SU-DHL-6 (cell line): ENCODE measurements at regions not wholly inside any gene's neighbourhood (a gene's known extent, or its start where the extent isn't known, plus 50 kb on each side); places are given as distances from the start of the nearest gene placed in this dataset.

Experiments used
- H2AFZ ChIP-seq: fragments of 200-600 bp; sonication (generic); 2 replicates; pipeline ENCODE4 v1.6.1; 2014; ENCODE audit warnings: low read depth, mild to moderate bottlenecking, moderate library complexity, mixed read lengths, antibody characterized with exemption, low read length; ENCODE audit not compliant: severe bottlenecking
- H3F3A ChIP-seq: fragments of 200-600 bp; shearing (Covaris generic); 2 replicates; pipeline ENCODE4 v1.6.0; 2016; ENCODE audit warnings: antibody characterized with exemption, mild to moderate bottlenecking; ENCODE audit not compliant: insufficient read depth
- H3K27ac ChIP-seq: fragments of 200-600 bp; sonication (generic); 2 replicates; pipeline ENCODE4 v1.5.1; 2016; ENCODE audit warnings: low read depth, mild to moderate bottlenecking, low read length, moderate library complexity, mixed read lengths
- H3K27me3 ChIP-seq: fragments of 200-600 bp; sonication (generic), shearing (Covaris generic); 2 replicates; pipeline ENCODE4 v1.6.0; 2014; ENCODE audit warnings: mild to moderate bottlenecking, low read length
- H3K36me3 ChIP-seq: fragments of 200-600 bp; sonication (generic); 2 replicates; pipeline ENCODE4 v1.6.1; 2014; ENCODE audit warnings: mild to moderate bottlenecking, low read length, mixed read lengths
- H3K4me2 ChIP-seq: fragments of 300-600, 200-600 bp; shearing (Covaris generic), sonication (generic); 2 replicates; pipeline ENCODE4 v1.6.0; 2014; ENCODE audit warnings: low read length, low read depth, mild to moderate bottlenecking; ENCODE audit not compliant: poor library complexity, severe bottlenecking
- H3K4me3 ChIP-seq: fragments of 200-600 bp; sonication (generic); 2 replicates; pipeline ENCODE4 v1.5.1; 2014; ENCODE audit warnings: antibody characterized with exemption, low read length, mild to moderate bottlenecking, mixed read lengths; ENCODE audit not compliant: insufficient read depth, poor library complexity, severe bottlenecking
- H3K79me2 ChIP-seq: fragments of 200-600 bp; sonication (generic); 2 replicates; pipeline ENCODE4 v1.6.1; 2014; ENCODE audit warnings: mild to moderate bottlenecking, low read length, moderate library complexity; ENCODE audit not compliant: insufficient read depth
- H3K9ac ChIP-seq: fragments of 200-600 bp; sonication (generic); 2 replicates; pipeline ENCODE4 v1.7.0; 2014; ENCODE audit warnings: mild to moderate bottlenecking, low read length
- H3K9me2 ChIP-seq: fragments of 200-600 bp; sonication (generic); replicated peaks from 2 replicates; pipeline ENCODE4 v1.6.1; 2014; ENCODE audit warnings: low read length; ENCODE audit not compliant: insufficient read depth
- H3K9me3 ChIP-seq: fragments of 200-600 bp; sonication (generic); 2 replicates; pipeline ENCODE4 v1.6.1; 2014; ENCODE audit warnings: low read length, mixed read lengths; ENCODE audit not compliant: insufficient read depth
- H4K20me1 ChIP-seq: fragments of 200-600 bp; sonication (generic); 2 replicates; pipeline ENCODE4 v1.6.1; 2014; ENCODE audit warnings: low read depth, mild to moderate bottlenecking, antibody characterized with exemption, low read length, moderate library complexity, mixed read lengths
- CTCF ChIP-seq: fragments of 200-600 bp; sonication (generic); IDR thresholded peaks from one replicate; pipeline ENCODE4 v1.5.1; 2017; ENCODE audit warnings: antibody characterized with exemption, mild to moderate bottlenecking, low read length, moderate library complexity; ENCODE audit not compliant: insufficient read depth, poor library complexity, severe bottlenecking
- EZH2phosphoT487 ChIP-seq: fragments of 200-600 bp; sonication (generic), shearing (Covaris generic); conservative IDR thresholded peaks from 2 replicates; pipeline ENCODE4 v1.6.1; 2018; ENCODE audit warnings: mild to moderate bottlenecking, antibody characterized with exemption, low read length, moderate library complexity, mixed read lengths

DNA sequence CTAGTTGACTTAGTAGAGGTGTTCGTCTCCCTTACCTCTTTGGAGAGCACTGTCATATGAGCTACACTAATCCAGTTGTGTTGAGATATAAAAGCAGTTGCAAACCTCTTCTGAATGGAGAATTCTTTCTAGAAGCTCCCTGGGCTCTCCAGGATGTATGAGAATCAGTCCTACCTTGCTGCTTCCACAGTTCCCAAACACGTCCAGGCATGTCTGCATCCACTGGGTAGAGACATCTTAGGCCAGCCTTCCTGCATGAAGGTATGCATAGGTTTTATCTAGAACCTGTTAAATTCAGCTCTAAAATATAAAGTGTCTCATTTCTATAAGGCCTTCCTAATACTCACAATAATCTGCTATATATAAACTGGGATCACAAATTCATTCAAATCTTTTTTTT is 297.7 kb downstream of the CDC5L start:
- no peak overlapping the region for H3K27ac ChIP-seq
- H3K27me3 ChIP-seq = no peaks in the 10 kb centered on the region
- H4K20me1 ChIP-seq = no peaks in the 10 kb centered on the region
- H3K9me2 ChIP-seq = no peaks in the 10 kb centered on the region
- no peak overlapping the region for H2AFZ ChIP-seq
- no peak overlapping the region for H3K9ac ChIP-seq
- H3K4me3 ChIP-seq = no peak overlapping the region
- no peaks in the 10 kb centered on the region for H3F3A ChIP-seq
- no peaks in the 10 kb centered on the region for H3K36me3 ChIP-seq
- H3K9me3 ChIP-seq = no peaks in the 10 kb centered on the region
- H3K4me2 ChIP-seq = no peak overlapping the region
- no peak for TF ChIP-seq CTCF
- TF ChIP-seq EZH2phosphoT487 = no peak
- H3K79me2 ChIP-seq = no peaks in the 10 kb centered on the region

DNA sequence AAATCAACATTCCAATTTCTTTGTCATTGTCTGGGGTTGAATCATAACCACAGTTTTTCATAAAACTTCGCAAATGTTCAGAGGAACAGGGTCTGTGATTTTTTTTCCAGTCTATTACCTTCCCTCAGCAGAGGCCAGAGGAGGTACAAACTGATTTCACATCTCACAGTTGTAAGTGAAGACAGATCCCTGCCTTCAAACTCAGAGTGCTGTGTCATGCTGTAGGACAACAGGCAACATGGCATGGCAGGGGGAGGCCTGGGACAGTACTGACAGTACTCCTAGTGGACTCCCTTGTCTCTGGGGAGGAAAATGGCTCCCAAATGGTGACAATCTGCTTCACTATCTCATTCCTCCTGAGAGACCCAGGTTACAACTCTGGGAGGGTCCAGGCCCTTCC is 308.6 kb downstream of the CDC5L start:
- Histone ChIP-seq H2AFZ (no peak overlapping the region), H3K27me3 (no peaks in the 10 kb centered on the region), H3K9ac (no peak overlapping the region), H3K9me2 (no peaks in the 10 kb centered on the region), H3K9me3 (no peaks in the 10 kb centered on the region), H3F3A (no peaks in the 10 kb centered on the region), H3K27ac (no peak overlapping the region), H3K4me3 (no peak overlapping the region), H4K20me1 (no peaks in the 10 kb centered on the region), H3K79me2 (no peaks in the 10 kb centered on the region), H3K4me2 (no peak overlapping the region), H3K36me3 (no peaks in the 10 kb centered on the region)
- TF ChIP-seq CTCF (no peak), EZH2phosphoT487 (no peak)

DNA sequence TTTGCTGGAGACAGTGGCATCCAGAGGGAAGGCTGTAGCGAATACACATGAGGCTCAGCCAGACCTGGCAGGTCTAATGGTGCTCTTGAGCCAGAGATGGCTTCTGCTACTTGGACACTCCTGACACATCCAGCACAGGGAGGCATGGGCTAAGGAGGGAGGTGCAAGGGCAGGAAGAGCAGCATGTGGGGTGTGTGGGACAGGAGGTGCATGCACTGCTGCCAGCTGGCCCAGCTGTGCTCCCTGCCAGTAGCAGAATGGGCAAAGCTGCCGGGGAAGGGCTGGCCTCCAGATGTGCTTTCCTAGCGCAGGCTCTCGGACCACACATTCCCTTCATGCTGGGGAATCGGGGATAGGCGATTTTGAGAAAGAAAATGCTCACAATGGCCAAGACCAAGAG is 309.2 kb downstream of the CDC5L start:
- Histone ChIP-seq H3K36me3 (no peaks in the 10 kb centered on the region), H3K4me2 (no peak overlapping the region), H3F3A (no peaks in the 10 kb centered on the region), H3K9ac (no peak overlapping the region), H3K4me3 (no peak overlapping the region), H3K27ac (no peak overlapping the region), H3K9me3 (no peaks in the 10 kb centered on the region), H3K9me2 (no peaks in the 10 kb centered on the region), H4K20me1 (no peaks in the 10 kb centered on the region), H3K27me3 (no peaks in the 10 kb centered on the region), H3K79me2 (no peaks in the 10 kb centered on the region), H2AFZ (no peak overlapping the region)
- TF ChIP-seq CTCF = no peak
- TF ChIP-seq EZH2phosphoT487 = no peak

- Histone ChIP-seq H3K4me3 (no peak overlapping the region), H3F3A (no peaks in the 10 kb centered on the region), H3K79me2 (no peaks in the 10 kb centered on the region), H3K9me3 (no peaks in the 10 kb centered on the region), H3K4me2 (no peak overlapping the region), H3K9ac (no peak overlapping the region), H3K9me2 (no peaks in the 10 kb centered on the region), H3K27ac (no peak overlapping the region), H3K36me3 (no peaks in the 10 kb centered on the region), H2AFZ (no peak overlapping the region), H4K20me1 (no peaks in the 10 kb centered on the region), H3K27me3 (no peaks in the 10 kb centered on the region)
- TF ChIP-seq CTCF = no peak
- no peak for TF ChIP-seq EZH2phosphoT487
Observed at GRCh38 chr6:44697327-44697726, 309.8 kb downstream of the CDC5L start.
